Activated CD8-positive, alpha-beta memory T cell treated with anti-CD3 and anti-CD28 coated beads, Interleukin-2, amount 10 ng/mL, durations not matched to agents 7 days and 5 days (primary cell): ENCODE measurements at regions not wholly inside any gene's neighbourhood (a gene's known extent, or its start where the extent isn't known, plus 50 kb on each side); places are given as distances from the start of the nearest gene placed in this dataset.

Experiments
- ATAC-seq: fragments of 150-1000 bp; cut with Tn5 transposase; one replicate; pipeline ENCODE4 v1.10.0; 2021; ENCODE audit warnings: moderate library complexity
- CTCF ChIA-PET: fragments of 350-600 bp; sonication (Branson Sonifier 250); formaldehyde crosslinking; loops from one replicate; lab custom pipeline; 2021; ENCODE audit warnings: antibody characterized with exemption; lab: Charles Lee
- DNase-seq: peaks from one replicate; pipeline ENCODE4 v3.0.0-alpha.2; 2020
- H3K27ac Mint-ChIP-seq: one replicate; pipeline ENCODE4 v1.8.0; 2021; ENCODE audit warnings: mild to moderate bottlenecking, mixed read lengths
- H3K27me3 Mint-ChIP-seq: one replicate; pipeline ENCODE4 v1.8.0; 2021; ENCODE audit warnings: mixed read lengths
- H3K36me3 Mint-ChIP-seq: one replicate; pipeline ENCODE4 v1.8.0; 2021; ENCODE audit warnings: mild to moderate bottlenecking, mixed read lengths
- H3K4me1 Mint-ChIP-seq: one replicate; pipeline ENCODE4 v1.8.0; 2021; ENCODE audit warnings: mixed read lengths
- H3K4me3 Mint-ChIP-seq: one replicate; pipeline ENCODE4 v1.8.0; 2021; ENCODE audit warnings: mild to moderate bottlenecking, moderate library complexity, mixed read lengths
- H3K9me3 Mint-ChIP-seq: one replicate; pipeline ENCODE4 v1.8.0; 2022; ENCODE audit warnings: low read depth, mixed read lengths

DNA sequence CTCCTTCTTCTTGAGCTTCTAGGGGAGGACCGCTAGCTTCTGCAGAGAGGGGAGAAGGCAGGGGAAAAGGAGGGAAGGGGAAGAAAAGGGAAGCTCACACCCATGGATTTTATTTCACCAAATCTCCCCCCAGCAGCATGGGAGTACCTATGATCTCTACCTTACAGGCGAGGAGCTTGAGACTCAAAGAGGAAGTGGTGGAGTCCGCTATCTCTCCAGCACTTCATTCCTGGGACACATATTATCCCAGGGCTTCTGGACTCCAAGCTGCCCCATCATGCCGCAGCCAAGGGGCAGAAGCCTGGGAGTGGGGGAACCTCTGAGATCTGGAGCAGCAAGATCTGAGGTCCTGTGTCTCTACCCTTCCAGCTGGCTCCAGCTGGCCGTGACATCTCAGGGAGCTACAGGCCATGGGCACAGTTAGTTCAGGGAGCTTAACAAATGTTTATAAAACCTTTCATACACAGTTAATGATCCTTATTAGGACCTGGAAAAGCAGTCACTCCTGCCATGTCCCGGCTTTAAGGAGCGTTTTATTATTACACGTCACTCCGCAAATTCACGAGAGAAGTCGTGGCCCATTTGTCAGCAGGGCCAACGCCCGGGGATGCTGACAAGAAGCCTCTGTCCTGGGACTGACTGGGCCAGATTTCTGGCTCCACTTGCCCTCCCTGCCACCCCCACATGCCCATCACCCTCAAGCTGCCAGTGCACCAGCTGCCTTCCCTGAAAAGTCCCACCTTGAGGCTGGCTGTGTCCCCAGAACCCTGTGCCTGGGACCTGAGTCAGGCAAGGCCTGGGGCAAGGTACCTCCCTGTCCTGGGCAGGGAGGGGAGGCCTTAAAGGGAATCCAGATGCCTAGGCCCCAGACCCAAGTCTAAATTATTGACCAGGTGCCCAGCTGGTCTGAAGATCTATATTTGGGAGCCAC is 132.1 kb upstream of the ZMIZ1 start:
- no peak for ATAC-seq
- Mint-ChIP-seq H3K4me3 (no peak overlapping the region), H3K27me3 (no peaks in the 10 kb centered on the region), H3K9me3 (no peaks in the 10 kb centered on the region), H3K4me1 (no peaks in the 10 kb centered on the region), H3K36me3 (no peaks in the 10 kb centered on the region), H3K27ac (no peak overlapping the region)
- CTCF ChIA-PET, result no interaction called here
- no peak for DNase-seq

- Mint-ChIP-seq H3K36me3 (no peaks in the 10 kb centered on the region), H3K4me1 (no peaks in the 10 kb centered on the region), H3K27ac (no peak overlapping the region), H3K9me3 (no peaks in the 10 kb centered on the region), H3K27me3 (no peaks in the 10 kb centered on the region), H3K4me3 (no peak overlapping the region)
- CTCF ChIA-PET, result interaction anchor here (1.1 kb wide), 1 partner anchor 258 kb away, joined by 3 read pairs; no protein-coding TSS in a partner anchor
- ATAC-seq (no peak), DNase-seq (no peak)
Observed at GRCh38 chr10:78937393-78937792, 131.4 kb upstream of the ZMIZ1 start.

GRCh38 chr10:78937800-78938694 is 130.7 kb upstream of the ZMIZ1 start:
- Mint-ChIP-seq H3K4me1 (no peaks in the 10 kb centered on the region), H3K36me3 (no peaks in the 10 kb centered on the region), H3K27ac (no peak overlapping the region), H3K27me3 (no peaks in the 10 kb centered on the region), H3K4me3 (no peak overlapping the region), H3K9me3 (no peaks in the 10 kb centered on the region)
- DNase-seq (no peak), ATAC-seq (no peak)
- CTCF ChIA-PET, result interaction anchor here (1.0 to 1.1 kb wide), 2 partner anchors 37 to 257 kb away, joined by 3 read pairs; no protein-coding TSS in a partner anchor

DNA sequence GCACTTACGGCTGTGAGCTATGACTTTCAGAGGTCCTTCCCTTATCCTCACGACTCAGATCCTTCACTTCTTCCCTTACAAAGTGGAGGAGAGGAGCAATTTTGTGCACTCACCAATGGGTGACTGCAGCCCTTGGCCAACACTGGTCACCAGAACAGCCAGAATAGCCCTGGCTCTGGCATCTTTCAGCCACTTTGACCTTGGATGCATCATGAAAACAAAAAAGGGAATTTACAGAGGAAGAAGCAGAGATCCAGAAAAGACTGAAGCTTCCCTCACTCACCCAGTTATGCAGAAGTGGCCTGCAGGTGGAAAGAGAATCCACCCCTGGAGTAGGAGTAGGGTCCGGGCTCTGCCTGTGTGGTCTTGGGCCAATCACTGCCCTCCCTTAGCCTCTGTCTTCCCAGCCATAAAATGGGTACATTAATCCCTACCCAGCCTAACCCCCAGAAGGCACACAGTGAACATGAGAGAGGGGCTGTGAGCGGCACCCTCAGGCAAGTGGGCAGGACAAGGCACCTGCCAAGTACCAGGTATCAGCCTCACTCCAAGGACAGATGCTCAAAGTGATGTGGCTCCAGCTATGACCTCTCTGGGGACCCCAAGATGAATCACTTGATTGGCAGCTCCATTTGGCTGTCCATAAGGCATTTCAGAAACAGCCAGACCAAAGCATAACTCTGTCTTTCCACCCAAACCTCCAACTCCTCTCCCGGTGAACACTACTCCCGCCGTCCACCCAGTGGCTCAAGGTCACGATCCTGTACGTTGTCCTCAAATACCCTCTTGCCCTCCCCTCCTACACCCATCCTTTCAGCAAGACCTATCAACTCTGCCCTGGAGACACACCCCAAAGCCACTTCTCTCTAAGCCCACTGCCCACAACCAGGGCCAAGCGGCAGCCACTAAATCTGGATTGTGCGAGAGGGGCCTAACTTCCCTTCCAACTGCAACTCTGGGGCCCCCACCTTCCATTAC is 129.8 kb upstream of the ZMIZ1 start:
- Mint-ChIP-seq H3K9me3 (no peaks in the 10 kb centered on the region), H3K4me1 (no peaks in the 10 kb centered on the region), H3K27ac (no peak overlapping the region), H3K36me3 (no peaks in the 10 kb centered on the region), H3K4me3 (no peak overlapping the region), H3K27me3 (peaks cover 3% of the 10 kb centered on the region)
- DNase-seq, result no peak
- no peak for ATAC-seq
- CTCF ChIA-PET, result interaction anchor here (1.0 to 1.1 kb wide), 2 partner anchors 36 to 256 kb away, joined by 3 read pairs; no protein-coding TSS in a partner anchor

DNA sequence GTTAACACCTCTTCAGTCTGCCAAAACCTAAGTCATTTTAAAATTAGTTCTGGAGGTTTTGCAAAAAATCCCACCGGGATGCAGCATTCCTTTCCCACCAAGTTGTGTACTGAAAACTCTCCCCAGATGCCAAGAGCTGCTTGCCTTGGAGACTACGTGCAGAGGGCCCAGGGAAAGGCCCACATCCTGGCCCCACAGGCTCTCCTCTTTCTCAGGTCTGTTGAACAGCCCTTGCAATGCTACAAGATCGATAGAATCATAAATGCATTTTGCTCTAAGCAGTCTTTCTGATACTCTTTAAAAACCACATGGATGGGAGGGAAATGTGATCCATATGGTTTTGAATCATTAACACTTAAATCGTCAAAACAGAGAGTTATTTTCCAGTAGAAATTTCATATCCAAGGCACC is 126.7 kb upstream of the ZMIZ1 start:
- Mint-ChIP-seq H3K4me1 (no peaks in the 10 kb centered on the region), H3K4me3 (no peak overlapping the region), H3K27ac (no peak overlapping the region), H3K27me3 (peaks cover 5% of the 10 kb centered on the region), H3K9me3 (no peaks in the 10 kb centered on the region), H3K36me3 (no peaks in the 10 kb centered on the region)
- no peak for DNase-seq
- no peak for ATAC-seq
- CTCF ChIA-PET, result no interaction called here

DNA sequence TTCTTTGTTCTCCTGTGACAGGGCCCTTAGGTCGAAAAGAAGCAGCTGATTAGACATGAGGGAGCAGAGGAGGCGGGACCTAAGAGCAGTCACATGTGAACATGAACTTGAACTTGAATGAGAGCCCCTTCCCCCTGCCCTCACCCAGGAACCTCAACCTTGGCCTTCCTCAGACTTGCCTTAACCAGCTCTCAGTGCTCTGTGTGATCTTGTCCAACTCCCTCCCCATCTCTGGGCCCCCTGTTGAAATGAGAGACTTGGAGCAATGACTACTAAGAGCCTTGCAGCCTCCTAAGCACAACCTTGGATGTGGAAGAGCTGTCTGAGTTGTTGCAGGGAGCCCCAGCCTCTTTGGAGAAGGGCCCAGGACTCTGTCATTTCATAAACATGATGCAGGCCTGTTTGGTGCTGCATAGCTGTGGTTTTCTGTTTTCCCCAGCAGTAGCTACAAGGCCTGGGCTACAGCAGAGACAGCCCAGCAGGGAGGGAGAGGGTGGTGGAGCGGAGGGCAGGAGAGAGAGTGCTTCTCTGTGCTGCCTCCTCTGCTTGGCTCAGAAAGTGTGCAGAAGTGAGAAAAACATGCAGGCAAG is 123.9 kb upstream of the ZMIZ1 start:
- Mint-ChIP-seq H3K36me3 (no peaks in the 10 kb centered on the region), H3K27ac (no peak overlapping the region)
- no peak for DNase-seq

DNA sequence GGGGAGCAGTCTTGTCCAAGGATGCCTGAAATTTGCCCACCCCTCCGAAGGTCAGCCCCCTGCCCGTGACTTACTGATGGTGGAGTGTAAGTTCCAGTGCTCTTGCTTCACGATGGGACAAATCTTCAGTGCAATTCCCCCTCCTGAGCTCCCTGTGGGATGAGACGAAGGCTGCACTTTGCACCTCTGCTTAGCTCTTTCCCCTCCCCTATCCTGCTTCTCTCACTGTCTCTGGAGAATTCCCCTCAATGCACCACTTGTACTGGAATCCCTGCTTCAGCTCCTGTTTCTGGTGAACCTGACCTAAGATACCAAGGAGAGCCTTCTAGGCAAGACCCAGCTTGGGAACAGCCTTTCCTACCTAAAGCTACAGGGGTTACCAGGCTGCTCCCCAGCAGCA is 122.9 kb upstream of the ZMIZ1 start:
- no peak overlapping the region for H3K27ac Mint-ChIP-seq
- CTCF ChIA-PET, result interaction anchor here (1.2 kb wide), 1 partner anchor 249 kb away, joined by 4 read pairs; no protein-coding TSS in a partner anchor
- no peak overlapping the region for H3K4me3 Mint-ChIP-seq
- H3K27me3 Mint-ChIP-seq, result peaks cover 5% of the 10 kb centered on the region
- H3K36me3 Mint-ChIP-seq, result no peaks in the 10 kb centered on the region
- DNase-seq (no peak), ATAC-seq (no peak)
- no peaks in the 10 kb centered on the region for H3K4me1 Mint-ChIP-seq
- no peaks in the 10 kb centered on the region for H3K9me3 Mint-ChIP-seq

More for the DNA sequence above, 123.9 kb upstream of the ZMIZ1 start:
- peaks cover 5% of the 10 kb centered on the region for H3K27me3 Mint-ChIP-seq
- no peak for ATAC-seq
- H3K9me3 Mint-ChIP-seq, result no peaks in the 10 kb centered on the region
- H3K4me3 Mint-ChIP-seq, result no peak overlapping the region
- CTCF ChIA-PET, result interaction anchor here (1.1 kb wide), 1 partner anchor 250 kb away, joined by 3 read pairs; no protein-coding TSS in a partner anchor
- H3K4me1 Mint-ChIP-seq, result no peaks in the 10 kb centered on the region

DNA sequence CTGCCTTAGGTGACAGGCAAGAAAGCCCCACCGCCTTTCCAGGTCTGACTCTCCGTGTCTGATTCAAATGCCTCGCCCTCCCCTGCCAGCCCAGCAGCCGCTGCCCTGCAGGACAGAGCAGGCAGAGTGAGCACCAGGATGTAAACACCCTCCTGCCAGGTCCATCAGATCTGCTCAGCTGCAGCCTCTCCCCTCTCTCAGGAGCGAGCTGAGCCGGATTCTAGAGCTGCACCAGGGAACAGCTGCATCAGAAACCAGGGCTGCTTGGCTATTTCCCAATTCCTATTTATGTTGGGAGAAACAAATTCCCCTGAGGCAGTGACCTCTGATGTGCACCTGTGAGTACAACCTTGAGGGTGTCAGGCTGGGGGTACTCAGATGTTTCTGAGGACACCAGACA is 121.5 kb upstream of the ZMIZ1 start:
- DNase-seq (no peak), ATAC-seq (no peak)
- Mint-ChIP-seq H3K4me1 (no peaks in the 10 kb centered on the region), H3K4me3 (no peak overlapping the region), H3K9me3 (no peaks in the 10 kb centered on the region), H3K27ac (no peak overlapping the region), H3K27me3 (peaks cover 5% of the 10 kb centered on the region), H3K36me3 (no peaks in the 10 kb centered on the region)
- CTCF ChIA-PET, result interaction anchor here (0.9 kb wide), 1 partner anchor 122 kb away, joined by 3 read pairs; the partner anchor contains the start of gene ZMIZ1

- Mint-ChIP-seq H3K27me3 (peaks cover 5% of the 10 kb centered on the region), H3K4me1 (no peaks in the 10 kb centered on the region)
- no peak for ATAC-seq
Observed at GRCh38 chr10:78947733-78948132, 121.0 kb upstream of the ZMIZ1 start.

GRCh38 chr10:78948621-78949030 is 120.1 kb upstream of the ZMIZ1 start:
- no peak for DNase-seq
- H3K9me3 Mint-ChIP-seq, result no peaks in the 10 kb centered on the region
- no peak overlapping the region for H3K27ac Mint-ChIP-seq
- no peaks in the 10 kb centered on the region for H3K4me1 Mint-ChIP-seq
- peaks cover 5% of the 10 kb centered on the region for H3K27me3 Mint-ChIP-seq
- no peak for ATAC-seq
- CTCF ChIA-PET, result no interaction called here
- H3K36me3 Mint-ChIP-seq, result no peaks in the 10 kb centered on the region
- no peak overlapping the region for H3K4me3 Mint-ChIP-seq

More at GRCh38 chr10:78947733-78948132, 121.0 kb upstream of the ZMIZ1 start:
- no peak overlapping the region for H3K4me3 Mint-ChIP-seq
- CTCF ChIA-PET, result no interaction called here
- no peak for DNase-seq
- H3K9me3 Mint-ChIP-seq, result no peaks in the 10 kb centered on the region
- H3K27ac Mint-ChIP-seq, result no peak overlapping the region
- H3K36me3 Mint-ChIP-seq, result no peaks in the 10 kb centered on the region

DNA sequence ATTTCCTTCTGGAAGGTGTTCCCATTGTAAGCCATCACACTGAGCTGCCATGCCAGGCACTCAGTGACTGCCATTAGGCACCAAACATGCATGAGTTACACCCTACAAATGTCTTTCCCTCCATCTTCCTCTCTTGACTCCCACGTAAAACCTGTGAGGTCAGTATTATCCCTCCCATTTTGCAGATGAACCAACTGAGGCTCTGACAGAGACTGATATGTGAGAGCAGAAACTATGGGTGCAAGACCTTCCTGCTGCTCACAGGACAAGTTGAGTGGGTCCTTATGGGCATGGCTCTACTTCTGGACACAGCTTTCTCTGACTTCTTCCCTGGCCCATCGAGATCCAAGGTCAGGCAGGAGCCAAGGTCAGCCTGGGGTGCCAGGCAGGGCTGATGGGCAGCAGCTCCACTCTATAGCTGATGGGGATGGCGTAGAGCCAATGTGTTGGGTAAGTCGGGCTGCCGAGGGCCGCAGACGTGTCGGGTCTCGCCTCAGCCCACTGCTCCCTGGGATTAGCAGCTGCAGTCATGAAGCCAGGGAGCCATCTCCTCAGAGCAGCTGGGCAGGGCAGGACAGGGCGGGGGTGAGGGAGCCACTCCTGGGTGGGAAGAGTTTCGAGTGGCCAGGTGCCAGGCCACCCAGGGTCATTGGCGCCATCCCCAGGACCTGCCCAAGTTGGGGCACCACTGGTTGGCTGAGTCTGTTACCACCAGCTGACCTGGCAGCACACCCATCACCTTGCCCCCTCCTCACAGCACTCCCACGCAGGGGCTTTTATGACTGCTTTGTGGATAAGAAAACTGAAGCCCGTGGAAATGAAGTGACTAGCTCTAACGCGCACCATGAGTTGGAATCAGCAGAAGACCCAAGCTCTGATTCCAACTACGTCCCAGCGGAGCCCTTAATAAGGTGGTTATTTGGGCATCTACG is 117.8 kb upstream of the ZMIZ1 start:
- Mint-ChIP-seq H3K36me3 (no peaks in the 10 kb centered on the region), H3K27me3 (no peaks in the 10 kb centered on the region), H3K9me3 (no peaks in the 10 kb centered on the region), H3K4me1 (no peaks in the 10 kb centered on the region), H3K4me3 (no peak overlapping the region), H3K27ac (no peak overlapping the region)
- no peak for DNase-seq
- no peak for ATAC-seq
- CTCF ChIA-PET, result no interaction called here
